GM21619 (cell line): ENCODE measurements at regions not wholly inside any gene's neighbourhood (a gene's known extent, or its start where the extent isn't known, plus 50 kb on each side); places are given as distances from the start of the nearest gene placed in this dataset.
"Not testable (repeated sequence)": the region's sequence is repeated elsewhere in the genome, so short reads cannot be mapped to it uniquely, and the experiment has no call there.

Experiments used
- ATAC-seq: cut with Tn5 transposase; IDR thresholded peaks from one replicate; pipeline ENCODE4 v1.9.1; 2021; ENCODE audit not compliant: unreplicated experiment

DNA sequence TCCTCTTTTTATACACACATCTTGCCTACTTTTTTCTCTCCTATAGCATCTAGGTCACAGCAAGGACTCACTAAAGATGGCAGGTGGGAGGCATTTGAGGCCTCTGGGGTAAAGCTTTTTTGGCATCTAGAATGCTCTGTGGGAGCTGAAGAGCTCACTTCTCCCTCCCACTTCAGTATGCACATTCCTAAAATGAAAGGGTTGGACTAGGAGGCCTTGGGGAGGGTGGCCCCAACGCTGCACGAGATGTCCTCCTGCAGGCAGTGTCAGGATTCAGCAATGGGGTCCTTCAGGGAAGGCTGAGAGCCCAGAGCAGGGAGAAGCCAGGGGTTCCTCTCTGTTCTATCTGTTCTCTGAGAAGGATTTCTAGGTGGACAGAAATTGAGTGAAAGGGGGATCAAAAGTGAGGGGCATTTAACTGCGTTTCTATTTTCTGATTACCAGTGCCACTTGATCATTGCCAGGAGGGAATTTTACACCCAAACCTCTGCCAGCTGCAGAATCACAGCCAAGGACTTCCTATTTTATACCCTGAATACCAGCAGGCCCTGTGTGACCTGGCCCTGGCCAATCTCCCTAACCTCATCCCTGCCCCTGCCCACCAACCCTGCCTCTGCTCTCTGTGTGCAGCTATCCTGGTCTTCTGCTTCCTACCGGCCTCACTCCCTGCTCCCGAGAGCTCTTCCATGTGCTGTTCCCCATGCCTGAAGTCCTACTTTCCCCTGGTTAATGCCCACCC lies 186.2 kb downstream of the CYP26B1 start:
- no peak for ATAC-seq

DNA sequence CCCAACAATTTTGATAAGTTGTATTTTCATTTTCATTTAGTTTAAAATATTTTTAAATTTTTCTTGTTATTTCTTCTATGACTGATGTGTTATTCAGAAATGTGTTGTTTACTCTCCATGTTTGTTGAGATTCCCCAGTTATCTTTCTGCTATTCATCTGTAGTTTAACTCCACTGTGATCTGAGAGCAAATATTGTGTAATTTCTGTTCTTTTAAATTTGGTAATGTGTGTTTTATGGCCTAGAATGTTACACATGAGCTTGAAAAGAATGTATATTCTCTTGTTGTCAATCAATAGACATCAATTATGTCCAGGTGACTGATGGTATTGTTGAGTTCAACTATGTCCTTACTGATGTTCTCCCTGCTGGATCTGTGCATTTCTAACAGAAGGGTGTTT lies 188.2 kb downstream of the CYP26B1 start:
- ATAC-seq, result no peak

DNA sequence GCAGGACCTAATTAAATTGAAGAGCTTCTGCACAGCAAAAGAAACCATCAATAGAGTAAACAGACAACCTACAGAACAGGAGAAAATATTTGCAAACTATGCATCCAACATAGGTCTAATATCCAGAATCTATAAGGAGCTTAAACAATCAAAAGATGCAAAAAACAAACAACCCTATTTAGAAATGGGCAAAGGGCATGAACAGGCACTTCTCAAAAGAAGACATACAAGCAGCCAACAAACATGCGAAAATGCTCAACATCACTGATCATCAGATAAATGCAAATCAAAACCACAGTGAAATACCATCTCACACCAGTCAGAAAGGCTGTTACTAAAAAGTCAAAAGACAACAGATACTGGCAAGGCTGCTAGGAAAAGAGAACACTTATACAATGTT lies 189.2 kb downstream of the CYP26B1 start:
- ATAC-seq, result not testable (repeated sequence)

DNA sequence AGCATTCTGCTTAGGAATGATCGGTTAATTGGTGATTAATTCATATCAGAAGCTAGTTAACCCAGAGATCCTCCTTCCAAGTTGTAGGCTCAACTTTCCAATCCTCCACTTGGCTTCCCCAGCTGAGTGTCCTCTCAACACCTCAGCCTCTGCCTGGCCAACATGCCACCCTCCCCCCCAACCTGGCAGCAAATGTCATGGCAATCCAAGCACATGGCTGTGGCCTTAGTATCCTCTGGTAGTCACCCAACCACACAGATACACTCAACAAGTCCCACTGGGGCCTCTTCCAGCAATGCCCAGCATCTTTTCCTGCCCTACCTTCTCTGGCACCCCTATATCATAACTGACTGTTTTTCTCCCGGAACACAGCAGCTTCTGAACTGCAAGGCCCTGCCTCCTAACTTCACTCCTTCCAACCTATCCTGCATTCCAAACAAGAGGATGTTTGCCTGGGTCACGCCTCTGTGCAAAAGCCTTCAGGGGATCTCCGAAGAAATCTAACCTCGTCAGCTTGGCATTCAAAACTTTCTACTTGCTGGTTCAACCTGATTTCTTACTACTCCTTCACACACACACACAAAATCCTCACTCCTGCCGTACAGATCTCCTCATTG lies 195.0 kb downstream of the CYP26B1 start:
- no peak for ATAC-seq

DNA sequence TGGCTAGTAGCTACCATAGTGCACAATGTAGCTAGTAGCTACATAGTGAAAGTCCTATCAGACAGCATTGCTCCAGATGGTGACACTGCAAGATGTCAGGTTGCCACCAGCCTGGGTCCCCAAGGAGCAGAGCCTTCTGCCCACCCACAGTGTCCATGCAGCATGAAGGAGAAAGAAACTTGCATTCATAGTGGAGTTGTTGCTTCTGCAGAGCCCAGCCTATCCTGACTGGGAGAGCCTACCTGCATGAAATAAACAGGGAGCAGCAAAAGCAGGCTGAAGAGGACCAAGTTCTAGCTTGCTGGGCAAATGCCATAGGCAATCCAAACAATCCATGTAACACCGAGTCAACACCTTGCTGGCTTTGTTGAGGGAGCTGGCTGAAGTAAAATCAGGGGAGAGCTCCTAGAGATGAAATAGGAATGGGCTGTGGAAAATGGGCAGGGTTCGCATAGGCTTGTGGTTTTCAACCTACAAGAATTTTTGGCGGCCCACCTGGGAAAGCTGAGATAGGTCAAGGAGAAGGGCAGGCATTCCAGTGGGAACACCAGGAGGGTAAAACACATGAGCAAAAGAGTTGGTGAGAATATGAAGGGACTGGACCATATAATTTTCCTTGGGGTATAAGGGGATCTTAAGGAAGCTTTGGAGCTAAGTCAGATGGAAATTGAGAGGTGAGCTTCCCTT lies 195.8 kb downstream of the CYP26B1 start:
- no peak for ATAC-seq

DNA sequence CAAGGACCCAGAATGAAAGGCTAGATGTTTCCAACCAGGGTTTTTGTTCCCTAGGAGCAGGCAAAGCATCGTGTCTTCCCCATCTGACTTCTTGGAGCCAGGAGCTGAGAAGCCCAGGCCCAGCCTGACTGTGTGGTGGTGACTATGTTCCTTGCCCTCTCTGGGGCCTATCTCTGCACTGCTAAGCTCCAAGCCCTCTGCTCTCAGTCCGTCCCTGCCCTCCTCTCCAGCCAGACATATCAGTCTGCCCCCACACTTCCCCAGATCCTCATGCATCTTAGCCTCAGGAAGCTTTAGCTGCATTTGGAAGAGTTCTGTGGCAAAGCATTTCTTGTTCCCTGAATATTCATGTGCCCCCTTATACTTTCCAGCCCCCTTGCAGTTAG lies 196.6 kb downstream of the CYP26B1 start:
- ATAC-seq, result no peak

DNA sequence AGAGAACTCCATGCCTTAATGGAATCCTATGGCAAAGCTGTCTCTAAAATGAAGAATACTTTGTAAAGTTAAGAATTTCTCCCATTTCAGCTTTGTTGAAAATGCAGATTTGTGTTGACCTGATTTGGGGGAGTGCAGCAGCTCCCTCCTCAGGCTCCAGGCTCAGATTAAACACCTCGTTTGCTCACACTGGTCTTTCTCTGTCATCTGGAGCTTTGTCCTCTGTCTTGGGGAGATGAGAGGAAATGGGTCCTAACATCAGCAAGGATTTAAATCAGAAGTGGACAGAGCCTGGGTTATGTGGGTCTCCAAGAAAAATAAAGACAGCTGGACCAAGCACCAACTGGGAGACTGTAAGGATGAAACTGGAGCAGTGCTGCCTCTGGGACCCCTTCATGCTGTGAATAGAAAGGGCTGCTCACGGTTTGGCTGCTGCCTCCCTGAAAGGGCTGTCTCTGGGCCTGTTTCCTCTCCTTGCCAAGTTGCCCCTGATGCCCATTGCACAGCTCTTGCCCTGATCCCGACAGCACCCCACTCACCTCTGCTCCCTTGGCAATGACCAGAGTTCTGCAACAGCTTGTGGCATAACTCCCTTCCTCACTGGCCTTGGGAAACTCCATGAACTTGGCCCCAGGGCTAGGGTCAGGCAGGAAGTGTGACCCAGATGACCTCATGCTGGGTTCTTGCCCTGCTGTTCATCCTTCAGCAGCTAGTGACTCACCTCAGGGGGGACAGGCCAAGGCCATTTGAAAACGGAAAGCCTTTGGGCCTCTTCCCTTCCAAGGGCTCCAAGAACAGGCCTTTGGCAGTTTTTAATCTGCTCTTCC lies 197.2 kb downstream of the CYP26B1 start:
- no peak for ATAC-seq

DNA sequence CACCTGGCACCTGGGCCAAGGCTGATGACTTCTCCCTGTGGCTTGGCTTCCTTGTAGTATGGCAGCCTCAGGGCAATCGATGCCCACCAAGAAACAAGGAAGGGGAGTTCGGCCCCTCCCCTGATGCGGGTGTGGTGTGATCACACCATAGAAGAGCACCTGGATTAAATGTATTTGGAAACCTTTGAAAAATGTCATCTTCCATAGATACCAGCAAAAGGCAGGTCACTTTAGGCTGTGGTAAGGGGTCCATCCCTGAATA lies 198.2 kb downstream of the CYP26B1 start:
- no peak for ATAC-seq

DNA sequence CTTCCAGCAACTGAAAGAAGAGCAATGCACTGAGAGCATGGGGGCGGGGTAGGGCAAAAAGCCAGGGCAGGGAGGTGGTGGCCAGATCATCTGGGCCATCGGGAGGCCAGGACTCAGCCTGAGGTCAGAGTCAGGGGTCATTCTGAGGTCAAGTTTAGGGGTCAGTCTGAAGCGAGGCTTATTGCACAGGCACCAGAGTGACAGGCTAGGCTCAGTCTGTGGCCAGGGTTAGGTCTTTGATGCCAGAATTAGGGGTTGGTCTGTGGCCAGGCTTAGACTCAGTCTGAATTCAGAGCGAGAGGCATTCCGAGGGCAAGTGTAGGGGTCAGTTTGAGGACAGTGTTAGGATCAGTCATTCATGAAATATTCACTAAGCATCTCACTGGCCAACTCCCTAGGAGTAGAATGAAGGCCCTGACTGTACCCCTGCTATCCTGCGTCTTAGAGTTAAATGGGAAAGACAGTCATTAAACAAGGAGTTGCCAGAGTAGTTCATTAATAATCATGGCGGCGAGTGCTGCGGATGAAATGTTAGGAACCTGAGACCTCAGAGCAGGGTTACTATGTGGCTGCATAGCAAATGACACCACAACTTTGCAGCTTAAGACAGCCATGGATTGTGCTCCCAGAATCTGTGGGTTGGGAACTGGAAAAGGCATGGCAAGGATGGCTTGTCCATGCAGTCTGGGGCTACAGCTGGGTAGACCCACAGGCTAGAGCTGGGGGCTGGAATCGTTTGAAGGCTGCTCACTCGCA lies 198.7 kb downstream of the CYP26B1 start:
- no peak for ATAC-seq

DNA sequence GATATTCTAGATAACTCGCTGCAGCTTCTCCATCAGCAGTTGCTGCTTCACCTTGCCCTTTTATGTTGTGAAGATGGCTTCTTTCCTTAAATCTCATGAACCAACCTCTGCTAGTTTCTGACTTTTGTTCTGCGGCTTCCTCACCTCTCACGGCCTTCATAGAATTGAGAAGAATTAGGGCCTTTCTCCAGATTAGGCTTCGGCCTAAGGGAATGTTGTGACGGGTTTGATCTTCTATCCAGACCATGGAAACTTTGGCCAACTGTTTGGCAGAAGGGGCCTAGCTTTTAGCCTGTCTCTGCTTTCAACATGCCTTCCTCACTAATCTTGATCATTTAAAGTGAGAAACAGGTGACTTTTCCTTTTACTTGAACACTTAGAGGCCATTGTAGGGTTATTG lies 199.9 kb downstream of the CYP26B1 start:
- no peak for ATAC-seq

DNA sequence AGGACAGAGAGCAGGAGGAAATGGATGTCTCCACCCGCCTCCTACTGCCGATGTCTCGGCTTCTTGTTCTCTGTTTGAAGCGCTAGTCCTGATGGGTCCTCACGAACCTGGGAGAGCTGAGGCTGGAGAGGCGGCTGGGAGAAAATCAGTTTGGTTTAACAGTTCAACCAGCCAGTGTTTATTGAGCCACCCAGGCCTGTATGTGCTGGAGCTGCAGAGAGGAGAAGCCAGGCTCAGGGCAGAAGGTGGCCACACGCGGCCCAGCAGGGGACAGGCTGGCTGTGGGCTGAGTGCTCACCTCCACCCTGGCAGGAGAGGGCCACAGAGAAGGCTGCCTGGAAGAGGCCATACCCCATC lies 202.1 kb downstream of the CYP26B1 start:
- ATAC-seq, result no peak

DNA sequence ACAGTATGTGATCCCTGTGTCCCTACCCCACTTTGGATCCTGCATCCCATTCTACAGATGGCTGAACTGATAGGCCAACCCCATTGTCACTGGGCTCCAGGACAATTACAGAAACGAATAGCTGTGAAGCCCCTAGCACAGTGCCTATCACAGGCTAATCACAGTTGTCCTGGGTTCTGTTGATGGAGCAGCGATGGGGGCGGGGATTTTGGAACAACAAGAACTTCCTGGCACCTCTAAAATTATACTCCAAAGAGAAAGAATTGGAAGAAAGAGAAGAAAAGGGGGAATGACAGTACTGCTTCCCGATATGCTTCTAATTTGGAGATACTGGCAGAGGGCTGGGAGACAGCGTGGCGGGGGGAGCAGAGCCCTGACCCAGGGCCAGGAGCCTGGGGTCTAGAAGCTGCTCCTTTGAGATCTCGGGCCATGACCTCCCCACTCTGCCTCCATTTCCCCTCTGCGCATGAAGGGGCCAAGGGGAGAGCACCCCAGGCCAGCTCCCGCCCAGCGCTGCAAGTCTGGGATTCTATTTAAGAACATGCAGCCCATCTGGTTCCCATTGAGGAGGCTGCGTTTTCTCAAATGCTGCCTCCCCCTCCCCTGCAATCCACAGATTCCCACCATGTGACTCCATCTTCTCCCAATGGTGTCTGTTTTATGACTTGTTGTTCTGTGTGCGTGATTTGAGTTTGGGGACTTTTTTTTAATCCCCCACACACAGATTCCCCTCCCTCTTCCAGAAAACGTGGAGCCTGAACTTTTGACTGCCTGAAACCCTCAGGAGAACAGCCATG lies 202.7 kb downstream of the CYP26B1 start:
- ATAC-seq, result no peak

DNA sequence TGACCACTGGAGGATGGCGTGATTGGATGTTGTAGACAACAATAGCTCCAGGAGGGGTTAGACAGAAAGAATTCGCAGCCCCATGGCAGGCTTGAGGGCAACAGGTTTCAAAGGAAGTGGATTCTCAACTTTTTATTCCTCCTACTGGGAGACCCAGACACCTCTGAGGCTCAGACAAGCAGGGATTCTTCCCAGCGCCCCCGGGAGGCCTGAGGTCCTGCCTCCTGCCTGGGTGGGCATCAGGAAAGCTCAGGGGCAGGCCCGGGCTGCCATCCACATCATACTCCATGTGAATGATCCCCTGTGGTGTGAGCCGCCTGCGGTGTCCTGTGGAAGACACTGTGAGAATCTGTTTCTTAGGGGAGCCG lies 203.5 kb downstream of the CYP26B1 start:
- no peak for ATAC-seq

DNA sequence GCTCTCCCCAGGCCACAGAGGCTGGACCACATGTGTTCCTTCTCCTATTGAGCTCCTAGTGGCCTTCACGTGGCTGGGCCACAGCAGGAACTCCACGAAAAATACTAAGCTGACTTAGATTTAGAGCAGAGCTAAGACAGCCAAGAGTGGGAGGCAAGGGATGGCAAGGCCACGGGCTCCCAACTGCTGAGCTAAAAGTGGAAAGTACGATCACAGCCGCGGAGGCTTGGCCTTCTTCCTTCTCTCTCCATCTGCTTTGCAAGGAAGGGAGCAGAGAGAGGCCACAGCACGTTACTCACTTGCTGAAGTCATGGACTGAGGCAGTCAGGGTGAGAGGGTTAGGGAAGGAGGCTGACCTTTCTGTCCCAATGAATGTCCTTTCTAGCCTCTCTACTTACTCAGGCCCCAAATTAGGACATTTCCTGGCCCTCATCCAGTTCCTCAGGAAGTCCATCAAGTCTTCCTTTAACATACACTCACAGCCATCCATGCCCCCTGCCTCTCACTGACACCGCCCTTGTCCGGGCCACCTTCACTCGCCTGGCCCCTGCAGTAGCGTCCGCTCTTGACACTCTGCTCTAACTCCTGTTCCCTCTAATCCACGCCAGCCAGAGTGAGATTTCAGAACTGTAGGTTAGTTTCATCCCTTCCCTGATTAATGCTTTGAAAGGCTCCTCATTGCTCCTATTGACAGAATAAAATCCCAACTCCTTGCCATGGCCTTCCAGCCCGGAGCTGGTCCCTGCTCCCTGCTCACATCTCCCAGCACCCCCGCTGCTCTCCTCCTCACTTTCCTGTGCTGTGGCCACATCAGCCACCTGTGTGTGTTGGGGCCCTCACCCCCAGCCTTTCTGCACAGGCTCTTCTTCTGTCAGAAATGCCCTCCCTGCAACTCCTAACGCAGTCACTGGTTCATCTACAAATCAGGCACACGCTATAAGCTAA lies 204.2 kb downstream of the CYP26B1 start:
- no peak for ATAC-seq

DNA sequence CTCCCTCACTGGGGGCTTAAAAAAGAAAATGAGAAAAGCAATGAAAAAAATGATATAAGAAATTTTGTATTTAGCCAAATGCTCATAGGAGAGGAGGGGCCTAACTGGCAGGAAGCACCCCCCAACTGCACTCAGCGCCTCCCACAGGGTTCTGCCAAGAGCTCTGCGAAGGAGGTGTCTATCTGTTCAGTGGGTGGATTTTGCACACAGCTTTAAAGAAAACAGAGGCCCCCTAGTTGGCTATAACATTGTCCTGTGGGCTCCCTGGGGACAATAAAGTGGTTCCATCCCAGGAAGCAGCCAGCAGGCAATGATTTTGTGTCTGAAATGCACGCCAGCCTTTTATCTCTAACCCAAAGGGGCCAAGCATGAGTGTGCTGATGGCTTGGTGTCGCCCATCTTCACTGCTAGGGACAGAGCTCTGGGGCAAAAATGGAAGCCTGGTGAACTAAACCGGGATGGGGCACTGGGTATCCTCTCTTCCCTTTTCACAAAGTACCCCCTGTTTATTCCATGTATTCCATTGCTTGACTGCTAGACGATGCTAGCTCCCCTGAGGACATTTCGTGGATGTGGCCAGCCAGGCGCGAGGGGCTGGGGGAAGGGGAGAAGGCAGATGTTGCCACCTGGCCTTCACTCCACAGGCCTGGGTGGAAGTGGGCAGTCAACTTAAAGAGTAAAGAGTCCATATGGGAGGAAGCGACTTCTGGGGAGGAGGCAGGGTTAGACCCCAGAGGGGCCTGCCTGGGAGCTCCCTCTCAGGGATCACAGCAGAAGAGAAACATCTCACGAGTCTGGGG lies 205.7 kb downstream of the CYP26B1 start:
- ATAC-seq, result no peak

DNA sequence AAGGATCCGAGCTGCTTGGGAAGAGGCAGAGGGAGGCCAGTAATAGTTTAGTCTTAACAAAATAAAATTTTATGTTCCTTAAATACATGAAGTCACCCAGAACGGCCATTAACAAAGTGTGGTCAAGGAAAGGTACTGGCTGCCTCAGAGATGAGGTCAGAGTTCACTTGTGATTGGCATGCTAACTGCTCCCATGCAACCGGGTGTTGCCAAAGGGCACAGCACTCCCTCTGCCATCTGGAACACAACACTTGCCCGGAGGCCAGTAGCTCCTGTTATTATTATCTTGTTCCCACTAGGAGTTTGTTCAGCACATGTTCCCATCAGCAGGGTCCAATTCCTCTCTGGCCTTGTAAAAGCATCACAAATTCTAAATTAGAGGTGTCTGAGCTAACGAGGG lies 207.0 kb downstream of the CYP26B1 start:
- ATAC-seq, result no peak

DNA sequence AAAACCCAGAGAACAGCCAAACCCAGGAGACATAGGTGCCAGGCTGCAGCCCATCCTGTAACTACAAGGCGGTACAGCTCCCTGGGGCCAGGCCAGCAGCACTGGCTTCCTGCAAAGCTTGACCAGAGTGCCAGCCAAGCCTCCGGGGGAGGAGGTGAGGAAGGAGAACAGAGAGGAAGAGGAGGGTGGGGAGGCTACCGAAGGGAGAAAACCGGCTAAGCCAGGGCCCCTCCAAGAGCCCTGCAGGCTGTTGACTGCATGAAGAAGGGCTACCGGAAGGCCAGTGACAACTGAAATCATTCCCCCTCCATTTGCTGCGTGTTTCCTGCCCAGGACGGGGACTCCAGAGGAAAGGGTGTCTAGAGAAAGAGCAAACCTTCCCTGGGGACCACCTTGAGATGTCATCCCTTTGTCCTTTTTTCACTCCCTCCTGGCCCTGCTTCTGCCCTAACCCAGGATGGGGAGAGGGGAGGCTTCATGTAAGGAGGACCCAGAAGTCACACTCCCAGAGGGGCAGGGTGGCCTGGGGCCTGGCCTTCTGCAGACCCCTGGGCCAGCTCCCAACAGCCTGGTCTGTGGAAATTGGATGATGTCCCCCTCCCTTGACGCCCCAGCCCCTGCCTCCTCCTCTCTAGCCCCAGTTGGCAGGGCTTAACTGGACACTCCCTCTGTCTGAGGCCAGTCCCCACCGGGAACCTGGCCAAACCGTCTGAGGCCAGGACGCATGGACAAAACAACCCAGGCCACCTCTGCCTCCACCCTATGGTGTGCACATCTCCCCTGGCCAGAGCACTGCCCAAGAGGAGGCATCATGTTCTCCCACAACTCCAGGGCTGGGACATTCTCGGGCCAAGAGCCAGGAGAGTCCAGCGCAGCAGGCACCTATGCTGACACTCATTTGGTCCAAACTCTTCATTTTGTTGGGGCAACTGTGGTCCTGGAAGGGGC lies 207.8 kb downstream of the CYP26B1 start:
- ATAC-seq, result no peak
